UCSD-AML1 (cell line): ENCODE measurements at regions not wholly inside any gene's neighbourhood (a gene's known extent, or its start where the extent isn't known, plus 50 kb on each side); places are given as distances from the start of the nearest gene placed in this dataset.

Source experiments
- DNase-seq: peaks from one replicate; lab custom pipeline; 2025; ENCODE audit not compliant: unreplicated experiment; lab: John Stamatoyannopoulos, UW

DNA sequence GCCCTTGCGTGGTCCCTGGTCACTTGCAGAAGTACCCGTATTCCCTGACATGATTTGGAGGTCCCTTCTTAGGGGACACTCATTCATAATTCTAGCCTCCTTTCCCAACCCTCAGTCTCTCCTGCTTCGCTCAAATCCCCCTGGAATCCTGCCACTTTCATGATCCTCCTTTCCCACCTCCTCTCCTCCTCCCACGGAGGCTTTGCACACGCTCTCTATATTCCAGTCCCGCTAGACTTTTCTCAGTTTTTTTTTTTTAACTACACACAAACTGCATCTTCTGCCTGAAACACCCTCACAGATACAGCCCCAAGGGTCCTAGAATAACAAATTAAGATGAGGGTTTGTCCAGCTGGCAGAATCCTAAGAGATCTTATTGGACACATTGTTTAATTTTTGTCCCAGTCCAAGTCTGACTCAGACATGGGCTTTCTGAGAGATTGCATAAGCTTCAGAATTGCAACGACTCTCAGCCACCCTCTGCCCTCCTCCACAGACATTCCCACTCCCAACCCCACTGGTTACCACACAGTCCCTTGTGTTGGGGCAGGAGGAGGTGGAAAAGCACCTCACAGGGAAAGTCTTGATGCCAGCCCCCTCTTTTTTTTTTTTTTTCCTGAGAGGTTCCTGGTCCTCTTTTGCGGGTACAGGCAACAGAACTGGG is 739.5 kb upstream of the EEF2KMT start:
- DNase-seq, result no peak

DNA sequence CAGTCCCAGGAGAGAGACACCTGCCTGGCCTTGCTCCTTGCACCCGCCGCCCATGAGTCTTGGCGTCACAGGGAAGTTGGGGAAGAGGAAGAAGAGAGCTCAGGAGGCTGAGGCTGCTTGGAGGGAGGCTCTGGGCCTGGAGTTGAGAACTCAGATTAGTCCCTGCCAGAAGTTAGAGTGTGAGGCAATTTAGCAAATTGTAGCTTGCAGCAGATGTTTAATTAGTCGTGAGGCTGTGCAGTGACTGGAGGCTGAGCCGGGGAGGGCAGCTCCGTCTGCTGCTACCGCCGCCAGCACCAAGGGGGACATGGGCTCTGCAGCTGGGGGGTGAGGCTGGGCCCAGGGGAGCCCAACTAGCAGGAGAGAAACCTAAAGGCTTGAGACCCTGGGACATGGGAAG is 738.3 kb upstream of the EEF2KMT start:
- DNase-seq, result no peak

DNA sequence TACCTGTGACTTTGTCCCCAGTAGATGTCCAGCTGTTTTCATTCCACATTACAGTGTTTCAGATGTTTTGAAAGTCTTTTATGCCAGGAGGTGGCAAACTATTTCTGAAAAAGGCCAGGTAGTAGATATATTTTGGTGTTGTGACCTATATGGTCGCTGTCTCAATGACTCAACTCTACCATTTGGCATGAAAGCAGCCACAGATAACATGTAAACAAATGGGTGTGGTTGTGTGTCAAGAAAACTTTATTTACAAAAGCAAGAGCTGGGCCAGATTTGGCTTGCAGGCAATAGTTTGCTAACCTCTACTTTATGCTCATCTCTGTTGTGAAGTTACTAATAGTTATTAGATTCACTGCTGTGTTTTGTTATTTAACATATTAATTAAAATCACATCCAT is 728.7 kb upstream of the EEF2KMT start:
- no peak for DNase-seq

DNA sequence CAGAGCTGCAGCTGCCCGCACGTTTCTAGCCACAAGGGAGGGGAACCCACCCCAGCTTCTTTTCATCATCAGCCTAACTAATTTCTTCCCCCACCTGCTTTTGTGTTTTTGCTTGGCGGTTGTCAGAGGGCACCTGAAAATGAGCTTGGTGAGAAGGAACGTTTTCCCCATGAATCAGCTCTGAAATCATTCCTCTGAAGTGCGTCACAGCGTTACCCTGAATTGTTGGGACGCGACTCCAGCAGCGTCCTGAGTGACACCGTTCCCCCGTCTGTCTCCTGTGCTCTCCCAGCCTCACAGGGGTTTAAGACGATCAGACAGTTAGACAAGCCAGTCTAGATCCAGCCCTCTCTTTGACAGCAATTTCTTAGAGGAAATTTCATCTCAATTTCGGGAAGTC is 722.9 kb upstream of the EEF2KMT start:
- no peak for DNase-seq

DNA sequence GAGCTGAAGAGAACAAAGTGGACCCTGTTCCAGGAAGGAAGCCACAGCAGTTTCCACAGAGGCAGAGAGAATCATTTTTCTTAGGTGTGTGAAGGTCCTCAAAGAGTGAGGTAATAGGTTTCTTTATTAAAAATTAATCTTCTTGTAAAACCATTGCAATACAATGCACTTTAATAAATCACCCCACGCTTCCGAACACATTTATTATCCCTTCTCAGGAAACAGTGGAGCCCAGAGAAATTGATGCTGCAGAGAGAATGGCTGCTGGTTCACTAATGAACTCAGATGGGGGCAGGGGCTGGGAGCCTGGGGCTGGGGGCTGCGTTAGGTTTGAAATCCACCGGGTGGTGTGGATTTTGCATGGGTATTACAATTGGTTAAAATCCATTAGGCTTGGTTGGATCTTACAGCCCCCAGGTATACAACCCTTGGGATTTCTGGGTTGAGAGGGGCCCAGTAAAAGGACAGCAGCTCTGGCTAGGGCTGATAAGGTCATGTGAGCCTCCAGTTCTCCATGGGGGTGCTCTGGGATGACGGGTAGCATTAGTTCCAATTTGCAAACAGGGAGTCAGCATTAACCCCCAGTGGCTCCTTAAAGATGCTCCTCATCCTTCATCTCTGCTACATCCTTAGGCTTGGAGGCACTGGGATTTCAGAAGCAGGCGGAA is 718.1 kb upstream of the EEF2KMT start:
- DNase-seq, result no peak

DNA sequence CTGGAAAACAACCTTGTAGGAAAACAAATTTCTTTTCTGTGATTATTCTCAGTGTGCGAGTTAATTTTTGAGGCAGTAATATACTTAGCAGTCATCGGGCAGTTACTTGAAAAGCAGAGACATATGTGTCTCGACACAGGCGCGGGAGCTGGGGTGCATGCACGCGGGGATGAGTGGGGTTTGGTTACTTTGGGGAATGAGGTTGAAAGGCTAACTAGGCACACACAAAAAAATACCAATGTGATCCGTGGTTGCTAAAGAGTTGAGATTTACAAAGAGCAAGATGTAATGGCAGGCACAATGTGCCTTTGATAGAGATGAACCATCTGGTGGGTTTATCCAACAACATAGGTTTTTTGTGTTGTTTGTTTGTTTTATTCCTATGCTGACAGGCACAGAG is 703.8 kb upstream of the EEF2KMT start:
- no peak for DNase-seq

DNA sequence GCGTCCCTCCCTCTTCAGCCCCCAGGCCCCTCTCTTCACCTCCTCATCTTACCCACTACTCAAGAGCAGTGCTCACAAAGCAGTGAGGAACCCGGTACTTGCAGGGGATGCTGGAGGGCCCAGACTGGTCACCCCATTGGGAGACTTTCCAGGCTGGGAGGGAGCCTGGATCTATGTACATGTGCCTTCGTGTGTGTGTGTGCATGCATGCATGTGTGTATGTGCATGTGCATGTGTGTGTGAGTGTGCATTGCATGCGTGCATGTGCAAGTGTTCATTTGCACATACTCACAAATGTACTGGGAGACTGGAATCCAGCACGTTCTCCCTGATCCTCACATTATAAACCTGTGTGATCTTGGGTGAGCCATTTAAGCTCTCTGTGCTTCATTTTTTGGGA is 696.0 kb upstream of the EEF2KMT start:
- no peak for DNase-seq

DNA sequence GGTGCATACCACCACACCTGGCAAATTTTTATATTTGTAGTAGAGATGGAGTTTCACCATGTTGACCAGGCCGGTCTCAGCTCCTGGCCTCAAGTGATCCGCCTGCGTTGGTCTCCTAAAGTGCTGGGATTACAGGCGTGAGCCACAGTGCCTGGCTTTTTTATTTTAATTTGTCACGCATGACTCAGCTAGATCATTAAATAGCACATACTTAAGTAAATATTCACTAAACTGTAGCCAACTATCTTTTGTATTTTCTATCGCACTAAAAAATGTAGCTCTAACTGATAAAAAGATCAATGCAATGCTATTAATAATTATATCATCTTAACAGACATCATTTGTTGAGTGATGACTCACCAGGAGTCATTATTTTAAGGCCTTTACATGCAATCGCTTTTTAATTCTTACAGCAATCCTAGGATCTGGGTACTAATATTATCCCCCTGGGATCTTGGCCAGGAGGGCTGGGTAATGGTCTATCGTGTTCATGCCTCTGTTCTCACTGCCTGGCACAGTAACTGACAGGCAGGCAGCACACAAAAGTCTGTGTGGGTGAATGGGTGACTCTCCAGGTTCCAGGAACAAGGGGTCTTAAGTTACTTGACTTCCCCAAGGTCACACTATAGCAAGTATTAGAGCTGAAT is 693.5 kb upstream of the EEF2KMT start:
- no peak for DNase-seq

DNA sequence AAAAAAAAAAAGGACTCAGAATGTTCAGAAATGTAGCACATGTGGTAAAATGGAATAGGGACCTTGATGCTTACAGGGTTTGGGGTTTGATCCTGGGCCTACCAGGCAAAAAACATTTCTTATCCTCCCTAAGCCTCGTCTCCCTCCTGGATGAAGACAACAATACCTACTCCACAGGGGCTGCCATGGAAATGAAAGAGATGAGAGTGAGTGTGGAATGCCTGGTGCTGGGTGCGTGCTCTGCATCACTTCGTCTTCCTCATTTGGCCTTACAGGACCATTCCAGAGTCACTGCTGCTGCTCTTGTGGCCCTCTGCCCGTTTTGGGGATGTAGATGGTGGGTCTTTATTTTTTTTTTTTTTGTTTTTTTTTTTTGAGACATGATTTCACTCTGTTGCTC is 692.9 kb upstream of the EEF2KMT start:
- no peak for DNase-seq

DNA sequence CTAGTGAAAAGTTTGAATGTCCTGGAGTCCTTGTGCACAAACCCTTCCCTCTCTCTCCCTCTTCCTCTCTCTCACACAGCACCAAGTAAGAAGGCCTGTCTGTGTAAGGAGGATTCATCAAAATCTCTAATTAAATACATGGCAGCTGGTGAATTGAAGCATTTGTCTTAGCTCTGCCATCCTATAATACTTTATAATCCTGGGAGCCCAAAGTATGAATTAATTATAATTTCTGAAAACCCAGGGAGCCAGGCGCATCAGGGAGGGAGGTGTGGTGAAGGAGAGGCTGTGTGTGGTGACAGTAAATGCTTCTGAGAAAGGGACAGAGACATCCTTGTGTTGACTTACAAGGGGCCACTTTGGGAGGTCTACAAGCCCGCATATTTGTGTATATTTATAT is 691.4 kb upstream of the EEF2KMT start:
- DNase-seq, result no peak

DNA sequence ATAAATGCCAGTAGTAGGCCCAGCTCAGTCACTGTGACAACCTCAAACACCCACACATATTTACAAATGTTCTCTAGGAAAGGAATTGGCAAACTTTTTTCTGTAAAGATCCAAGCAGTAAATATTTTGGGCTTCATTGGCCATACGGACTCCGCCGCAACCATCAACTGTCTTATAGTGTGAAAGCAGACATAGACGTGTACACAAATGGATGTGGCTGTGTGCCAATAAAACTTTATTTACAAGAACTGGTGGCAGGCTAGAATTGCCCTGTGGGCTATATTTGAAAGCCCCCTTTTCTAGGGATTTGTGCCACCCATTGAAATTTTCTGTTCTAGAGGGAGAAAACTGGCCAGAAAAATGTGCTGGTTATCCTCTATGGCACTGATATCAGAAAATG is 683.8 kb upstream of the EEF2KMT start:
- no peak for DNase-seq

DNA sequence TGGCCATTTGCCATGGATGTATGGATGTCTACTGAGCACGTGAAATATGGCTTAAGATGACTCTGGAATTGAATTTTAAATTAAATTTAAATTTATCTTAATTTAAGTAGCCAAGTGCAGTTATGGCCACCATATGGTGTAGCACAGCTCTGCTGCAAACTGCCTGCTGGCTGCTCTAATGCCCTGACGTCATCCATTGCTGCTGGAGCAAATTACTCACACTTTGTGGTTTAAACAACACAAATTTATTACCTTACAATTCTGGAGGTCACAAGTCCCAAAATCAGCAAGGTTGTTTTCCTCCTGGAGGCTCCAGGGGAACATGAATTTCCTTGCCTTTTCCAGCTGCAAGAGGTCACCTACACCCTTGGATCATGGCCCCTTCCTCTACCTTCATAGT is 679.3 kb upstream of the EEF2KMT start:
- DNase-seq, result no peak

DNA sequence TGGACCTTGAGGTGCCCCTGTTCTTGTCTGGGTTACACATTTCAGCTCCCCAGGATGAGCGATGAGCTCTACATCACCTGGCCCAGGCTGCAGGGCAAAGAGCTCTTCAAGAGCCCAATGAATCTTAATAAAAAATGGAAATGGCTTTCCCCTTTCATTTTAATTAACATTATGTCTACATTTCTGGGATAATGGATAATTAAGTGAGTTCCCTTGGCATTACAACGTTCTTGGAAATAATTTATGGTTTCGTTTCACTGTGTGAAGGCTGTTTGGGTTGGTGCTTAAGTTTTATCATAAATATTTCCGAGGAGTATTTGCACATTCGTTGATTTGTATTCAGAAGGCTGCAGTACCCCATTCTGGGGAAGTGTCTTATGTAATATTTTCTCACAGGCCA is 678.3 kb upstream of the EEF2KMT start:
- no peak for DNase-seq

DNA sequence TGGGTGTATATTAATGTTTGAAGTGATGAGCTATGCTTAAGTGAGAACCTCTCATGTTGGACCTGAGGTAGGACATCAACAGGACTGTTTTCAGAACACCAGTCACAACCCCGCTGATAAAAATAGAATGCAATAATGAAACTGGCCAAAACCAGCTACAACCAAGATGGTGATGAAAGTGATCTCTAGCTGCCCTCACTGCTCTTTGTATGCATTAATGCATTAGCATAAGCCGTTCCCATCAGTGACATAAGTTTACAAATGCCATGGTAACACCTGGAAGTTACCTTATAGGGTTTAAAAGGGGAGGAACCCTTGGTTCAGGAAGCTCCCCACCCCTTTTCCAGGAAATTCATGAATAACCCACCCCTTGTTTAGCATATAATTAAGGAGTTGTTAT is 672.5 kb upstream of the EEF2KMT start:
- no peak for DNase-seq

DNA sequence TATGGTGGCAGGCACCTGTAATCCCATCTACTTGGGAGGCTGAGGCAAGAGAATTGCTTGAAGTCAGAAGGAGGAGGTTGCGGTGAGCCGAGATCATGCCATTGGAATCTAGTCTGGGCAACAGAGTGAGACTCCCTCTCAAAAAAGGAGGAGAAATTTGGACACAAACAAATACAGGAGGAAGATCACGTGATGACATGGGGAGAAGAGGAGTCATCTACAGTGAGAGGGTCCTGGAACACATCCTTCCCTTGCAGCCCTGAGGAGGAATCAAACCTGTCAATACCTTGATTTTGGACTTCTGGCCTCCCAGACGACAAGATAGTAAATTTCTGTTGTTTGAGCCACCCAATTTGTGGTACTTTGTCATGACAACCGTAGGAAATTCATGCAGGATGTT is 671.9 kb upstream of the EEF2KMT start:
- DNase-seq, result no peak

DNA sequence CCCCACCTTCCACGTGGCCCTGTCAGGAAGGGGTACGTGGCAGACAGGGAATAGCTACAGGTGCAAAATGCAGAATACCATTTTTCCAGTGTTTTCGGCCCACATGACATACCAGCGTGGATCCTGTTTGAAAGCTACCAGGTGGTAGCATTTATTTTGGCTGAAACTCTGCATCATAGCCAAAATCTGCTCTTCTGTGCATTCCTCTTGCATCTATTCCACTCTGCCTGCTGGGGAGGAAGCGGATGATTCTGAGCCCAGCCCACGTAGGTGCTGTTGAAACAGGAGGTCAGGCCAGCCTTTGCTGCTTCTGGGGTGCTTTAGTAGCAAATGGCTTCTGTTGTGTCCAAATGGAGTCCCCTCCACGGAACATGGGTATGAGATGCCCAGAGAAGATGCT is 670.9 kb upstream of the EEF2KMT start:
- no peak for DNase-seq

DNA sequence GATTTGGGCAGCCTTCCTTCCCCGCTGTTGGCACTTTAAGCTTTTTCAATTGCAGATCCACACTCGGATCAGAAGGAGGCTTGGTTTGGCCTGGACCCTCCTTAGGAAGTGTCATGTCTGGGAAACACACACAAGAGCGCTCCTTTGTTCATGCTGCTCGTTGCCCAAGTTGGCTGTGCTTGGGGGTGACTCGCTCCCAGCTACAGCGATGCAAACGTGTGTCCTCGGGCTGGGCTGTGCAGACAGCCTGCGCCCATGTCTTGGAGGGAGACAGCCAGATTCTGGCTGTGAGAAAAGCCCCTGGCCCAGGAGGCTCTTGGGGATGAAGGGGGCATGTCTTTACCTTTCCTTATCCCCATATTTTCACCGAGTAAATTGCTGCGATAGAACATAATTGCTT is 665.6 kb upstream of the EEF2KMT start:
- no peak for DNase-seq

DNA sequence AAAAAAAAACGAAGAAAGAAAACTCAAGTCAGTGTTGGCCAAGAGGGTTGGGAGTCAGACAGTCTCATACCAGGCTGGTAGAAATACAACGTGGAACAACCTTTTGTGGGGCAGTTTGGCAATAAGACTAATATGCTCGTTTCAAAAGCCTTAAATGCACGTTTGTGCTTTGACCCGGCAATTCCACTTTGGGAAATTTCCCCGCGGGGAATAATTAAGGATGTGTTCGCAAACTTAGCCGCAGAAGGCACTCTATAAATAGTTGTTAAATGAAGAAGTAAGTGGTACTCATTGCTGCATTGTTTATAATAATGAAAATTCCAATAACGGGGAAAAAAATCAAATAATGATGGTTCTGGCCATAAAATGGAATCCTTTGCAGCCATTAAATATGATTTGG is 664.8 kb upstream of the EEF2KMT start:
- no peak for DNase-seq

DNA sequence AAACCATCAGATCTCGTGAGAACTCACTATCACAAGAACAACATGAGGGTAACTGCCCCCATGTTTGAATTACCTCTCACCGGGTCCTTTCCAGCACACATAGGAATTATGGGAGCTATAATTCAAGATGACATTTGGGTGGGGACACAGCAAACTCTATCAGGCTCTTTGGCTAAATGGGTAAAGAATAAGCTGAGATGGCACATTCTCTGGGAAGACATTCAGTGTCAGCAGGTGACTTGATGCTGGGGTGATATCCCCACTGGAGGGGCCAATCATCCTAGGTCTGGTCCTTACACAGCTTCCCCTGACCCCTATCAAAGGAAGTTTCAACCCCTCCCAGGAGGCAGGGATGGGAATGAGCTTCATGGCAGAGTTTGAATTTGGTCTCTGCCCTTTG is 664.0 kb upstream of the EEF2KMT start:
- no peak for DNase-seq

DNA sequence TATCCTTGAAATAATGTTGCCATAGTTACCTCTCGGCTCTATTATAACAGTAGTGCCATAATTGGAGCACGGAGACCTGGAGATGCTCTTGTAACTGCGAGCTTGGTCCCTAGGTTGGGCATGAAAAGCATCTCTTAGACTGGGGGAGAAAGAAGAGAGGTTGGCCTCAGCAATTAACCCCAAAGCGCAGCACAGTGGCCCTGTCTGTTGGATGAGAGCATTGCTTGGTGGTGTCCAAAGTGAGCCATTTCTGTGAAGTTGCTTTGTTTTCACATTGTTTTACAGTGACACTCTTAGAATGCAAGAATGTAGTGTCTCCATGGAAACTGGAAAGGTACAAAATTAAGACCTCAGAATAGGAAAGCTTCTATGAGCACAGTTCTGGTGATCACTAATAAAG is 660.7 kb upstream of the EEF2KMT start:
- no peak for DNase-seq

DNA sequence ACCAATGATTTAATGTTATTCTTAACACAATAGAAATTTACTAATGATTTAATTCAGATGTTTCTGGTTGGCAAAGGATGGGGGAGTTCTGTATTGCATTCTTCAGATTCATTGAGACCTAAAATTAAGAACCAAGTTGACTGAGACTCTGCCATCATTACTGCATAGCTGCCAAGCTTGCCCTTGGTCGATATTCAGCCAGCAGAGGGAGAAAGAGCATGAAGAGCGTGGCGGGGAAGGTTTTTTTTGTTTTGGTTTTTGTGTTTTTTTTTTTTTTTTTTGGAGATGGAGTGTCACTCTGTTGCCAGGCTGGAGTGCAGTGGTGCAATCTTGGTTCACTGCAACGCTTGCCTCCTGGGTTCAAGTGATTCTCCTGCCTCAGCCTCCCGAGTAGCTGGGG is 659.4 kb upstream of the EEF2KMT start:
- no peak for DNase-seq

DNA sequence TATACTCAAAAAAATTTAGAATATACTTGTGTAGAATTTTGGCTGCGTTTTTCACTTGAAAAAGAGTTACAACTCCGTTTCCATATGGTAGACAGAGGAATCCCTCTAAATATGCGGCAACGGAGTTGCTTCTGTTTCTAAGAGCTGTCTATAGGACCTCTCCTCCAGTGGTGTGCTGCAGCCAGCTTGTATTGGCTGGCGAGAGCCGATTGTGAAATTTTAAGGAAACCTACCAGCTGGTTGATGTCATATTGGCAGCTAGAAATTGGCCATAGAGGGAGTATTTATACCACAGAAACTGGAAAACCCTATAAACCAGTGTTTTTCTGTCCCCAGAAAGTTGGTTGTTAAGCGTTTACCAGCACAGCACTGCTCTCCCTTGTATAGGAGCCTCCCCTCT is 655.8 kb upstream of the EEF2KMT start:
- no peak for DNase-seq

DNA sequence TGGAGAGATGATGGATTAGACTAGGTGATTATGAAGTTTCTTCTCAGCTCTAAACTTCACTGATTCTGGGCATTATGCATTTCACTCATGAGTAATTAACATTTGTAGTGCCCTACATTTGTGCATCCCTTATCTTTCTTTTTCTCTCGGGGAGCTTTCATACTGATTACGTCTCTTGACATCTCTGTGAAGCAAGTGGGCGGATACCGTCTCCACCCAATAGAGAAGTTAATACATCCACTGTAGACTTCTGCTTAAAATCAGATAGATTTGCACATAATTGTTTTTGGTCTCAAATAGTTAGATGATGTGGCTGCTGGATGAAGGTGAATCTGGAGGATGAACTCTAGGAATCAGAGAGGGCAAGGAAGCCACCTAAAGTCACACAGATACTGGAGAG is 653.6 kb upstream of the EEF2KMT start:
- no peak for DNase-seq
